HG03108 (cell line): ENCODE measurements at regions not wholly inside any gene's neighbourhood (a gene's known extent, or its start where the extent isn't known, plus 50 kb on each side); places are given as distances from the start of the nearest gene placed in this dataset.

Source experiments
- ATAC-seq: cut with Tn5 transposase; IDR thresholded peaks from one replicate; pipeline ENCODE4 v1.9.1; 2021; ENCODE audit warnings: moderate library complexity; ENCODE audit not compliant: unreplicated experiment

- no peak for ATAC-seq
Observed at GRCh38 chr11:26134481-26135355, 197.2 kb upstream of the ANO3 start.

- ATAC-seq = no peak
Observed at GRCh38 chr11:26137651-26138050, 194.3 kb upstream of the ANO3 start.

- ATAC-seq = no peak
Observed at GRCh38 chr11:26142891-26143290, 189.0 kb upstream of the ANO3 start.

GRCh38 chr11:26143566-26144290 lies 188.2 kb upstream of the ANO3 start:
- no peak for ATAC-seq

- ATAC-seq = no peak
Observed at GRCh38 chr11:26144291-26144690, 187.6 kb upstream of the ANO3 start.

GRCh38 chr11:26144911-26145310 lies 187.0 kb upstream of the ANO3 start:
- no peak for ATAC-seq

- no peak for ATAC-seq
Observed at GRCh38 chr11:26149585-26149984, 182.3 kb upstream of the ANO3 start.

- ATAC-seq = no peak
Observed at GRCh38 chr11:26150031-26150430, 181.9 kb upstream of the ANO3 start.

- no peak for ATAC-seq
Observed at GRCh38 chr11:26158251-26158650, 173.7 kb upstream of the ANO3 start.

GRCh38 chr11:26162291-26162690 lies 169.6 kb upstream of the ANO3 start:
- no peak for ATAC-seq

- no peak for ATAC-seq
Observed at GRCh38 chr11:26186389-26186788, 145.5 kb upstream of the ANO3 start.

GRCh38 chr11:26187639-26188038 lies 144.3 kb upstream of the ANO3 start:
- no peak for ATAC-seq

- ATAC-seq = no peak
Observed at GRCh38 chr11:26188554-26188953, 143.4 kb upstream of the ANO3 start.

GRCh38 chr11:26191193-26191592 lies 140.7 kb upstream of the ANO3 start:
- no peak for ATAC-seq

GRCh38 chr11:26193694-26194365 lies 138.1 kb upstream of the ANO3 start:
- ATAC-seq = no peak

GRCh38 chr11:26194881-26195280 lies 137.0 kb upstream of the ANO3 start:
- ATAC-seq = no peak

- no peak for ATAC-seq
Observed at GRCh38 chr11:26198532-26199096, 133.3 kb upstream of the ANO3 start.

- ATAC-seq = no peak
Observed at GRCh38 chr11:26199331-26200095, 132.4 kb upstream of the ANO3 start.

- ATAC-seq = no peak
Observed at GRCh38 chr11:26201411-26201810, 130.5 kb upstream of the ANO3 start.

GRCh38 chr11:26202754-26203153 lies 129.2 kb upstream of the ANO3 start:
- ATAC-seq = no peak

- no peak for ATAC-seq
Observed at GRCh38 chr11:26204101-26204500, 127.8 kb upstream of the ANO3 start.
